Stimulated activated naive B cell treated with anti-CD40 and anti-IgM and Interleukin-4, amounts not matched to agents 10 μg/mL and 1 μg/mL and 100 μg/mL, for 72 hours (primary cell): ENCODE measurements at regions not wholly inside any gene's neighbourhood (a gene's known extent, or its start where the extent isn't known, plus 50 kb on each side); places are given as distances from the start of the nearest gene placed in this dataset.
"Not testable (repeated sequence)": the region's sequence is repeated elsewhere in the genome, so short reads cannot be mapped to it uniquely, and the experiment has no call there.

Source experiments
- ATAC-seq, 2 donors: fragments of 150-1000 bp; cut with Tn5 transposase; replicated peaks; 2 replicates each; pipeline ENCODE4 v1.10.0; 2021; ENCODE audit warnings: moderate library complexity in 1 of 2
- DNase-seq: peaks from one replicate; pipeline ENCODE4 v3.0.0; 2021
- H3K27ac Mint-ChIP-seq: one replicate; pipeline ENCODE4 v1.8.0; 2022; ENCODE audit warnings: mild to moderate bottlenecking, mixed read lengths
- H3K27me3 Mint-ChIP-seq, 2 donors: one replicate each; pipeline ENCODE4 v1.8.0; 2022; ENCODE audit warnings: mixed read lengths in 2 of 2
- H3K36me3 Mint-ChIP-seq, 2 donors: one replicate each; pipeline ENCODE4 v1.8.0; 2022; ENCODE audit warnings: mixed read lengths in 2 of 2, mild to moderate bottlenecking in 1 of 2
- H3K4me1 Mint-ChIP-seq, 2 donors: one replicate each; pipeline ENCODE4 v1.8.0; 2022; ENCODE audit warnings: mixed read lengths in 2 of 2, mild to moderate bottlenecking in 1 of 2
- H3K4me3 Mint-ChIP-seq, 2 donors: one replicate each; pipeline ENCODE4 v1.8.0; 2022; ENCODE audit warnings: mild to moderate bottlenecking in 2 of 2, mixed read lengths in 2 of 2, moderate library complexity in 1 of 2
- H3K9me3 Mint-ChIP-seq, 2 donors: one replicate each; pipeline ENCODE4 v1.8.0; 2022; ENCODE audit warnings: mixed read lengths in 2 of 2, mild to moderate bottlenecking in 1 of 2

- DNase-seq, result no peak
- Mint-ChIP-seq H3K4me1 (no peaks in the 10 kb centered on the region), H3K27me3 (no peaks in the 10 kb centered on the region), H3K4me3 (no peak overlapping the region), H3K9me3 (no peaks in the 10 kb centered on the region), H3K27ac (no peak overlapping the region), H3K36me3 (no peaks in the 10 kb centered on the region)
- ATAC-seq, result no peak
Measured at GRCh38 chr3:117842086-117842485, 1132.5 kb downstream of the TUSC7 start.

GRCh38 chr3:117843356-117843755 is 1133.8 kb downstream of the TUSC7 start:
- H3K9me3 Mint-ChIP-seq, result no peaks in the 10 kb centered on the region
- H3K27ac Mint-ChIP-seq, result no peak overlapping the region
- H3K27me3 Mint-ChIP-seq, result no peaks in the 10 kb centered on the region
- H3K4me3 Mint-ChIP-seq, result no peak overlapping the region
- DNase-seq, result no peak
- H3K36me3 Mint-ChIP-seq, result no peaks in the 10 kb centered on the region
- ATAC-seq, result no peak
- H3K4me1 Mint-ChIP-seq, result no peaks in the 10 kb centered on the region

GRCh38 chr3:117844676-117845075 is 1135.1 kb downstream of the TUSC7 start:
- Mint-ChIP-seq H3K4me1 (no peaks in the 10 kb centered on the region), H3K4me3 (no peak overlapping the region), H3K9me3 (no peaks in the 10 kb centered on the region), H3K27ac (no peak overlapping the region), H3K27me3 (no peaks in the 10 kb centered on the region), H3K36me3 (no peaks in the 10 kb centered on the region)
- no peak for ATAC-seq
- no peak for DNase-seq

- no peaks in the 10 kb centered on the region for H3K9me3 Mint-ChIP-seq
- no peaks in the 10 kb centered on the region for H3K27me3 Mint-ChIP-seq
- no peaks in the 10 kb centered on the region for H3K4me1 Mint-ChIP-seq
- H3K4me3 Mint-ChIP-seq, result no peak overlapping the region
- no peaks in the 10 kb centered on the region for H3K36me3 Mint-ChIP-seq
- no peak for ATAC-seq
- no peak for DNase-seq
- H3K27ac Mint-ChIP-seq, result no peak overlapping the region
Measured at GRCh38 chr3:117846238-117846637, 1136.7 kb downstream of the TUSC7 start.

GRCh38 chr3:117848606-117849005 is 1139.0 kb downstream of the TUSC7 start:
- Mint-ChIP-seq H3K27ac (no peak overlapping the region), H3K36me3 (no peaks in the 10 kb centered on the region), H3K4me3 (no peak overlapping the region), H3K9me3 (peaks cover 0 to 3% of the 10 kb centered on the region in 2 donors), H3K27me3 (no peaks in the 10 kb centered on the region), H3K4me1 (no peaks in the 10 kb centered on the region)
- DNase-seq (no peak), ATAC-seq (no peak)

- no peak for DNase-seq
- Mint-ChIP-seq H3K4me3 (no peak overlapping the region), H3K36me3 (no peaks in the 10 kb centered on the region), H3K27ac (no peak overlapping the region), H3K9me3 (peaks cover 0 to 3% of the 10 kb centered on the region in 2 donors), H3K27me3 (no peaks in the 10 kb centered on the region), H3K4me1 (no peaks in the 10 kb centered on the region)
- no peak for ATAC-seq
Measured at GRCh38 chr3:117853923-117854668, 1144.5 kb downstream of the TUSC7 start.

- DNase-seq, result no peak
- Mint-ChIP-seq H3K4me3 (no peak overlapping the region), H3K27ac (no peak overlapping the region), H3K36me3 (no peaks in the 10 kb centered on the region), H3K4me1 (no peaks in the 10 kb centered on the region), H3K27me3 (no peaks in the 10 kb centered on the region), H3K9me3 (peaks cover 3 to 4% of the 10 kb centered on the region in 2 donors)
- no peak for ATAC-seq
Measured at GRCh38 chr3:117856354-117856753, 1146.8 kb downstream of the TUSC7 start.

- Mint-ChIP-seq H3K36me3 (no peaks in the 10 kb centered on the region), H3K4me1 (no peaks in the 10 kb centered on the region), H3K4me3 (no peak overlapping the region), H3K27me3 (no peaks in the 10 kb centered on the region), H3K27ac (no peak overlapping the region), H3K9me3 (peaks cover 0 to 4% of the 10 kb centered on the region in 2 donors)
- ATAC-seq (no peak), DNase-seq (no peak)
Measured at GRCh38 chr3:117863146-117863545, 1153.6 kb downstream of the TUSC7 start.

- Mint-ChIP-seq H3K27ac (no peak overlapping the region), H3K36me3 (no peaks in the 10 kb centered on the region), H3K4me3 (no peak overlapping the region), H3K27me3 (no peaks in the 10 kb centered on the region), H3K9me3 (no peaks in the 10 kb centered on the region), H3K4me1 (no peaks in the 10 kb centered on the region)
- ATAC-seq (no peak), DNase-seq (no peak)
Measured at GRCh38 chr3:117865338-117865737, 1155.8 kb downstream of the TUSC7 start.

GRCh38 chr3:117868766-117869165 is 1159.2 kb downstream of the TUSC7 start:
- ATAC-seq, result no peak
- Mint-ChIP-seq H3K4me3 (no peak overlapping the region), H3K4me1 (no peaks in the 10 kb centered on the region), H3K27ac (no peak overlapping the region), H3K27me3 (no peaks in the 10 kb centered on the region), H3K36me3 (no peaks in the 10 kb centered on the region), H3K9me3 (no peaks in the 10 kb centered on the region)
- no peak for DNase-seq

- Mint-ChIP-seq H3K27ac (no peak overlapping the region), H3K9me3 (no peaks in the 10 kb centered on the region), H3K36me3 (no peaks in the 10 kb centered on the region), H3K4me3 (no peak overlapping the region), H3K4me1 (no peaks in the 10 kb centered on the region), H3K27me3 (no peaks in the 10 kb centered on the region)
- DNase-seq (no peak), ATAC-seq (no peak)
Measured at GRCh38 chr3:117871934-117872333, 1162.4 kb downstream of the TUSC7 start.

GRCh38 chr3:117872594-117873248 is 1161.9 kb downstream of the IGSF11 start:
- DNase-seq, H3K36me3 Mint-ChIP-seq, H3K4me3 Mint-ChIP-seq, H3K4me1 Mint-ChIP-seq, H3K27ac Mint-ChIP-seq, ATAC-seq, H3K9me3 Mint-ChIP-seq, H3K27me3 Mint-ChIP-seq: not testable (repeated sequence)

GRCh38 chr3:117873249-117873600 is 1161.4 kb downstream of the IGSF11 start:
- no peak for DNase-seq
- no peaks in the 10 kb centered on the region for H3K9me3 Mint-ChIP-seq
- no peaks in the 10 kb centered on the region for H3K36me3 Mint-ChIP-seq
- H3K27me3 Mint-ChIP-seq, result no peaks in the 10 kb centered on the region
- no peak overlapping the region for H3K27ac Mint-ChIP-seq
- no peaks in the 10 kb centered on the region for H3K4me1 Mint-ChIP-seq
- ATAC-seq, result no peak
- H3K4me3 Mint-ChIP-seq, result no peak overlapping the region

GRCh38 chr3:117874028-117874690 is 1160.5 kb downstream of the IGSF11 start:
- no peaks in the 10 kb centered on the region for H3K36me3 Mint-ChIP-seq
- H3K9me3 Mint-ChIP-seq, result no peaks in the 10 kb centered on the region

More at GRCh38 chr3:117874028-117874690, 1160.5 kb downstream of the IGSF11 start:
- Mint-ChIP-seq H3K27ac (no peak overlapping the region), H3K4me1 (no peaks in the 10 kb centered on the region), H3K4me3 (no peak overlapping the region), H3K27me3 (no peaks in the 10 kb centered on the region)
- no peak for DNase-seq
- no peak for ATAC-seq
